ENCODE measurements at regions not wholly inside any gene's neighbourhood (a gene's known extent, or its start where the extent isn't known, plus 50 kb on each side); places are given as distances from the start of the nearest gene placed in this dataset.

DNA sequence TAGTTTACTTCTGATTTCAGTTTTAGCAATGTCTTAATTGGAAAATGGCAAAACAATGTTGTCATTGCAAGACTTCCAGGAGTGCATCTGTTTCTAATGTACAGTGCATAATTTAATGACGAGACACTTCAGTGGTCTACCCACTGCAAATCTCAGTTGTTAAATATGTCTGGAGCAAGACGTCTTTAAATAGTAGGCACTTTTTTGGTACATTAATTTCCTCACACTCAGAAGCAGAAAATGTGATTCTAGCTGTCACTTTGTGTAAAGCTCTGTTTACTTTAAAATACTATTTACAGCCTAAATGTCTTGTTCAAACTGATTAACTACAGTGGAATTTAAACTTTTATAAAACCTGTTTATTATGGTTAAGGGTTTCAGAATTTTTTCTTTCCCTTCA, 815.5 kb downstream of the TLE1 start:
- DNase-seq (no peak), ATAC-seq (no peak)
- intact Hi-C loops (cut with DNase I) = no loop called here
- Histone ChIP-seq H3K4me1 (no peaks in the 10 kb centered on the region), H3K9me3 (no peaks in the 10 kb centered on the region), H3K27me3 (no peaks in the 10 kb centered on the region), H3K4me3 (no peak overlapping the region), H3K27ac (no peak overlapping the region), H3K36me3 (no peaks in the 10 kb centered on the region)
- TF ChIP-seq, protein P1, sequence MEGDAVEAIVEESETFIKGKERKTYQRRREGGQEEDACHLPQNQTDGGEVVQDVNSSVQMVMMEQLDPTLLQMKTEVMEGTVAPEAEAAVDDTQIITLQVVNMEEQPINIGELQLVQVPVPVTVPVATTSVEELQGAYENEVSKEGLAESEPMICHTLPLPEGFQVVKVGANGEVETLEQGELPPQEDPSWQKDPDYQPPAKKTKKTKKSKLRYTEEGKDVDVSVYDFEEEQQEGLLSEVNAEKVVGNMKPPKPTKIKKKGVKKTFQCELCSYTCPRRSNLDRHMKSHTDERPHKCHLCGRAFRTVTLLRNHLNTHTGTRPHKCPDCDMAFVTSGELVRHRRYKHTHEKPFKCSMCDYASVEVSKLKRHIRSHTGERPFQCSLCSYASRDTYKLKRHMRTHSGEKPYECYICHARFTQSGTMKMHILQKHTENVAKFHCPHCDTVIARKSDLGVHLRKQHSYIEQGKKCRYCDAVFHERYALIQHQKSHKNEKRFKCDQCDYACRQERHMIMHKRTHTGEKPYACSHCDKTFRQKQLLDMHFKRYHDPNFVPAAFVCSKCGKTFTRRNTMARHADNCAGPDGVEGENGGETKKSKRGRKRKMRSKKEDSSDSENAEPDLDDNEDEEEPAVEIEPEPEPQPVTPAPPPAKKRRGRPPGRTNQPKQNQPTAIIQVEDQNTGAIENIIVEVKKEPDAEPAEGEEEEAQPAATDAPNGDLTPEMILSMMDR (IDR thresholded peaks at IDR 0.05) = no peak

DNA sequence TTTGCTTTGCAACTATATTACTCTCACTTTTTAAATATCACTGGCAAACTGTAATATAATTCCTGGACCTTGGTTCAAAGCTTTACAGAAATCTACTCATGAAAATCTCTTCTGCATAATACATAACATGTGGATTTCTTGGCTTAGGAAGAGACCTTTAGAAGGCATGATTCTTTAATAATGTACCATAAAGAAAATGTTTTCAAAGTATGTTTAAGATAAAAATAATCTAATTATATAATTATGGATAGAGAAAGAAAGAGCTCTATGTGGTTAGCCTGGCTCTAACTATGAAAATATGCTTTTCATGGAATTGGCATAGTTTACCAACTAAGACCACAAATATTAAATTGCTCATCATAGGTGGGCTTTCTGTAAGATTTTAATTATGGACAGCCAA, 817.8 kb downstream of the TLE1 start:
- Histone ChIP-seq H3K27me3 (no peaks in the 10 kb centered on the region), H3K9me3 (peaks cover 0 to 15% of the 10 kb centered on the region in 2 donors), H3K4me1 (no peaks in the 10 kb centered on the region), H3K36me3 (no peaks in the 10 kb centered on the region), H3K4me3 (no peak overlapping the region), H3K27ac (no peak overlapping the region)
- no peak for DNase-seq
- TF ChIP-seq, protein P1 (IDR thresholded peaks at IDR 0.05) = no peak
- intact Hi-C loops (cut with DNase I) = no loop called here
- no peak for ATAC-seq

DNA sequence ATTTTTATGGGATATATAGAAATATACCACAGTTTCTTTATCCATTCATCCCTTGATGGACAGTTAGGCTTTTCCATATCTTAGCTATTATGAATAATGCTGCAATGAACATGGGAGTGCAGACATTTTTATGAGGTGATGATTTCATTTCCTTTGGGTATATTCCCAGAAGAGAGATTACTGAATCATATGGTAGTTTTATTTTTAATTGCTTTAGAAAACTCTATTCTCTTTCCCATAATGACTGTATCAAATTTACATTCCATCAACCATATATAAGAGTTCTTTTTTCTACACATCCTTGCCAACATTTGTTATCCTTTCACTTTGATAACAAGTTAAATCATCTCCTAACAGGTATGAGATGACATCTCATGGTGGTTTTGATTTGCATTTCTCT, 821.6 kb downstream of the TLE1 start:
- H3K4me3 ChIP-seq = no peak overlapping the region
- DNase-seq (no peak), ATAC-seq (no peak)
- no peak overlapping the region for H3K27ac ChIP-seq
- H3K4me1 ChIP-seq = no peaks in the 10 kb centered on the region
- peaks cover 0 to 21% of the 10 kb centered on the region in 2 donors for H3K9me3 ChIP-seq
- H3K36me3 ChIP-seq = no peaks in the 10 kb centered on the region
- H3K27me3 ChIP-seq = no peaks in the 10 kb centered on the region
- TF ChIP-seq, protein P1 (IDR thresholded peaks at IDR 0.05) = no peak
- intact Hi-C loops (cut with DNase I) = no loop called here

DNA sequence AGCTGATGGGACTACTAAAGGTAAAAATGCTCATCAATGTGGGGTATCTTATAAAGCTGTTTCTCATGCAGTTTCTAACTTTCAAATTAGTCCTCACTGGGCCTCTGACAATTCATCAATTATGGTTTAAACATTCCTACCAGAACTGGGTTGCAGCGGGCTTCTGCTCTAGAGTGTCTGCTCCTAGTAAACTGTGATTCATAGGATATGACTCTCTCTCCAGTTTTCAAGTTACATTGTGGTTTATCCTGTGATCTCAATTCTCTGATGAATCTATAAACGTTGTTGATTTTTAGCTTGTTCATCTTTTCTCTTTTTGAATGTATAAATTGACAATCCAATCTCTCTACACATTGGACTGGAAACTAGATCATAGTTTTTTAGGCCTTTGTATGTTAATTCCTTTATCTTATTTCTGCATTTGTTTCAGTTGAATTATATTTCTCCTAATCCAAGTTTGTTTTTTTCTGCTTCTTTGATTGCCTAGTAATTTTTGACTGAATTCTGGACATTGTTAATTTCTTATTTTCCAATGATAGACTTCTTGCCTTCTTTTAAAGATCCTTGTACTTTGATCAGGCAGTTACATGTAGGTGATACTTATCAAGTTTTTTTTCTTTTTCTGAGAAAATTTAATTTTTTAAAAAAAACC, 822.6 kb downstream of the TLE1 start:
- TF ChIP-seq, protein P1 (IDR thresholded peaks at IDR 0.05) = no peak
- ATAC-seq (no peak), DNase-seq (no peak)
- Histone ChIP-seq H3K4me1 (no peaks in the 10 kb centered on the region), H3K27ac (no peak overlapping the region), H3K4me3 (no peak overlapping the region), H3K9me3 (peaks cover 0 to 21% of the 10 kb centered on the region in 2 donors), H3K36me3 (no peaks in the 10 kb centered on the region), H3K27me3 (no peaks in the 10 kb centered on the region)
- intact Hi-C loops (cut with DNase I) = no loop called here

DNA sequence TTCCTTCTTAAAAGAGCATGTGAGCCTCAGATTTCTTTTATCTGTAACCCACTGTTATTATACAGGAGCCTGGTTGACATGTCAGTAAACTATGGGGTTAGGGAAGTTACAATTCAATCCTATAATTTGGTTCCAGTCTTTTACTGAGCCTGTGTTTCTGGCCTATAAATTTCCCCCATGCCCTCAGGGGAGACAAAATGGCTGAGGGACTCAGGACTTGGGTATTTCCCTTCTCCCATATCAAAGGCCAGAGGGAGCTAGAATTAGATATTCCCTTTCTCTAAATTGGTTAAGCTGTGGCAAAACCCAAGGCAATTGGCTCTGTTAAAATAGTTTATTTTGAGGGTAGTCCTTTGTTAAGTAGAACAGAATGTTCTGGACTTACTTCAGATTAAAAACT, 823.2 kb downstream of the TLE1 start:
- H3K9me3 ChIP-seq = peaks cover 0 to 21% of the 10 kb centered on the region in 2 donors
- no peaks in the 10 kb centered on the region for H3K36me3 ChIP-seq
- no peak for DNase-seq
- TF ChIP-seq, protein P1 (IDR thresholded peaks at IDR 0.05) = no peak
- no peaks in the 10 kb centered on the region for H3K27me3 ChIP-seq
- no peak overlapping the region for H3K4me3 ChIP-seq
- H3K4me1 ChIP-seq = no peaks in the 10 kb centered on the region
- H3K27ac ChIP-seq = no peak overlapping the region
- intact Hi-C loops (cut with DNase I) = no loop called here
- no peak for ATAC-seq

Data from left lung (tissue), 4 donors.